ENCODE measurements at regions not wholly inside any gene's neighbourhood (a gene's known extent, or its start where the extent isn't known, plus 50 kb on each side); places are given as distances from the start of the nearest gene placed in this dataset.

GRCh38 chr16:61228371-61228770 is 807.9 kb downstream of the CDH8 start:
- Histone ChIP-seq H3K36me3 (ENCODE audit: control insufficient read depth, insufficient read depth, low read length) (no peaks in the 10 kb centered on the region), H3K4me3 (ENCODE audit: low read depth, low read length) (no peak overlapping the region), H3K27me3 (ENCODE audit: control insufficient read depth, insufficient read depth, low read length) (no peaks in the 10 kb centered on the region)
- TF ChIP-seq CTCF (IDR thresholded peaks at IDR 0.05; ENCODE audit: insufficient read depth, low read depth, low read length) = no peak
- ChIA-PET POLR2A (no interaction called here), CTCF (interaction anchor here (0.6 kb wide), 1 partner anchor 9 kb away, joined by 4 read pairs; no protein-coding TSS in a partner anchor)
- no peak for DNase-seq (ENCODE audit: low read depth)

- H3K27me3 ChIP-seq (ENCODE audit: control insufficient read depth, insufficient read depth, low read length) = no peaks in the 10 kb centered on the region
- DNase-seq (ENCODE audit: low read depth) = no peak
- H3K4me3 ChIP-seq (ENCODE audit: low read depth, low read length) = no peak overlapping the region
- ChIA-PET POLR2A (no interaction called here), CTCF (no interaction called here)
- no peaks in the 10 kb centered on the region for H3K36me3 ChIP-seq (ENCODE audit: control insufficient read depth, insufficient read depth, low read length)
- no peak for TF ChIP-seq CTCF (IDR thresholded peaks at IDR 0.05; ENCODE audit: insufficient read depth, low read depth, low read length)
These were observed 820.6 kb downstream of the CDH8 start for GRCh38 chr16:61215605-61216004.

- H3K27me3 ChIP-seq (ENCODE audit: control insufficient read depth, insufficient read depth, low read length) = no peaks in the 10 kb centered on the region
- H3K4me3 ChIP-seq (ENCODE audit: low read depth, low read length) = no peak overlapping the region
- DNase-seq (ENCODE audit: low read depth) = no peak
- no peaks in the 10 kb centered on the region for H3K36me3 ChIP-seq (ENCODE audit: control insufficient read depth, insufficient read depth, low read length)
- TF ChIP-seq CTCF (IDR thresholded peaks at IDR 0.05; ENCODE audit: insufficient read depth, low read depth, low read length) = no peak
- ChIA-PET POLR2A (no interaction called here), CTCF (no interaction called here)
These were observed 821.5 kb downstream of the CDH8 start for GRCh38 chr16:61214780-61215179.

- no peak for DNase-seq (ENCODE audit: low read depth)
- ChIA-PET CTCF (no interaction called here), POLR2A (no interaction called here)
- no peak for TF ChIP-seq CTCF (IDR thresholded peaks at IDR 0.05; ENCODE audit: insufficient read depth, low read depth, low read length)
- Histone ChIP-seq H3K4me3 (ENCODE audit: low read depth, low read length) (no peak overlapping the region), H3K36me3 (ENCODE audit: control insufficient read depth, insufficient read depth, low read length) (no peaks in the 10 kb centered on the region), H3K27me3 (ENCODE audit: control insufficient read depth, insufficient read depth, low read length) (no peaks in the 10 kb centered on the region)
These were observed 826.2 kb downstream of the CDH8 start for GRCh38 chr16:61210076-61210475.

GRCh38 chr16:61195006-61195405 is 841.2 kb downstream of the CDH8 start:
- no peaks in the 10 kb centered on the region for H3K27me3 ChIP-seq (ENCODE audit: control insufficient read depth, insufficient read depth, low read length)
- H3K4me3 ChIP-seq (ENCODE audit: low read depth, low read length) = no peak overlapping the region
- POLR2A ChIA-PET = no interaction called here
- no peak for DNase-seq (ENCODE audit: low read depth)
- TF ChIP-seq CTCF (IDR thresholded peaks at IDR 0.05; ENCODE audit: insufficient read depth, low read depth, low read length) = no peak
- CTCF ChIA-PET = no interaction called here
- H3K36me3 ChIP-seq (ENCODE audit: control insufficient read depth, insufficient read depth, low read length) = no peaks in the 10 kb centered on the region

All from BJ (cell line).